HG03135 (cell line): ENCODE measurements at regions not wholly inside any gene's neighbourhood (a gene's known extent, or its start where the extent isn't known, plus 50 kb on each side); places are given as distances from the start of the nearest gene placed in this dataset.

Experiments used
- ATAC-seq: cut with Tn5 transposase; IDR thresholded peaks from one replicate; pipeline ENCODE4 v1.9.1; 2021; ENCODE audit warnings: mild to moderate bottlenecking, moderate library complexity; ENCODE audit not compliant: unreplicated experiment

GRCh38 chr3:3633761-3634160 lies 165.5 kb upstream of the LRRN1 start:
- no peak for ATAC-seq

GRCh38 chr3:3632449-3632848 lies 166.8 kb upstream of the LRRN1 start:
- no peak for ATAC-seq

GRCh38 chr3:3631114-3631513 lies 168.1 kb upstream of the LRRN1 start:
- no peak for ATAC-seq

DNA sequence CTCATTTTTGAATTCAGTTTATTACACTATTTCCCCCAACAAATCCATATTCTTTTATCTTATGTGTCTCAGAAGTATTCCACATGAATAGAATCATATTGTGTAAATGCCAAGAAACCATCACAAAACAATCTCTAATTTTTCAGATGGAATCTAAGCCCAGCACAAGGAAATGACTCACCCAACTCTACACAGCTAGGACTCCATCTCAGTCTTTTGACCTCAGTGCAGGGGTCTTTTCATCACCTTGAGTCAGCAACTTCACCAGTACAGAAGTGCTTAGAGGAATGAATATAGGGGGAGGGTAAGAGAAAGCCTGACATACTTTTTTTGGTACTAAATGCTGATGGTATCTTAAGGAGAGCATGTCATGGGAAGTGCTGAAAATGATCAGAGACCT lies 169.3 kb upstream of the LRRN1 start:
- no peak for ATAC-seq

GRCh38 chr3:3628676-3629328 lies 170.4 kb upstream of the LRRN1 start:
- ATAC-seq: peak; percentile 79

- no peak for ATAC-seq
These were observed 172.1 kb upstream of the LRRN1 start for GRCh38 chr3:3627114-3627513.

- no peak for ATAC-seq
These were observed 173.5 kb upstream of the LRRN1 start for GRCh38 chr3:3625544-3626271.

DNA sequence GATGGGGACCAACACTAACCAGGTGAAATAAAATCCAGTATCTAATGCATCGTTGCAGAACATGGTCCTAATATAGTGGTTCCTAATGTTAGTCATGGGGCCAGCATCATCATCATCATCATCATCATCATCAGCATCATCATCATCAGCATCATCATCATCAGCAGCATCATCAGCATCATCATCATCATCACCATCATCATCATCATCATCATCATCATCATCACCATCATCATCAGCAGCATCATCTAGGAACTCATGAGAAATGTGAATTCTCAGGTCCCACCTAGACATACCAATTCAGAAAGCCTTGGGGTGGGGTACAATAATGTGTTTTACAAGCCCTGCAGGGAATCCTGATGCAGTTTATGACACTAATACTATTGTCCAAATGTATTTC lies 179.4 kb upstream of the LRRN1 start:
- ATAC-seq: no peak

DNA sequence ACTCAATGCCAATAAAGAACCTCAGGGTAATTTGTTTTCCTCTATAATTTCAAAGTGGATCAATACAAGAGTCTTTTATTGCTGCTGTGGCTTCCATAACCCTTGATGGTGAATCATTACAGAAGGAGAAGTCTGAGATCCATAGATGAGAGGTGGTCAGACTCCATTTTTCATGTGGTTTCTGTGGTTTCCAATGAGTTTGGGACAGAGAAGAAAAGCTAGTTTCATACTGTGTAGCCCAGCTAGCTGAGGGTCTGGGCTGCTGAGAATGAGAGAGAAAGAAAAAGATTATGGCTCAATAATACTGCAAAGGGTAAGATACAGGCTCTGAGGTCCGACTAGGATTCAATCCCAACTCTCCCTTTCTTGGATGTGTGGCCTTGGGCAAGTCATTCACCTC lies 180.6 kb upstream of the LRRN1 start:
- ATAC-seq: no peak

DNA sequence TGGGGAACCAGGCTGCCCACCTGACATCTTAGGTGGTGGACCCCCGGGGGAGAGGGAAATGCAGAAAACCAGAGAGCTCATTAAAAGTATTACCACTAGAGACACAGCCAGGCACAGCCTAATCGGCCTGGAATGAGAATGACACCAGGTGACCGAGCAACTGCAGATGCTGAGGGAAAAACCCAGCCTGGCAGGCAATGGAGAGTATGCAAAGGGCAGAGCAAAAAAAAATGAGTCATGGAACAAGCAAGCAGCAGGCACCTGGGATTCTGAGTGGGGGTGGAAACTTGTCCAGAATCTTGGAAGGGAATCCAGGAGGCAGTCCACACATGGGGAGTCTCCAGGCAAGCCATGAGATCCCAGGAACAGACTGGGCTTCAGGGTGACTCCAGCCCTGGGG lies 183.7 kb upstream of the LRRN1 start:
- ATAC-seq: no peak

DNA sequence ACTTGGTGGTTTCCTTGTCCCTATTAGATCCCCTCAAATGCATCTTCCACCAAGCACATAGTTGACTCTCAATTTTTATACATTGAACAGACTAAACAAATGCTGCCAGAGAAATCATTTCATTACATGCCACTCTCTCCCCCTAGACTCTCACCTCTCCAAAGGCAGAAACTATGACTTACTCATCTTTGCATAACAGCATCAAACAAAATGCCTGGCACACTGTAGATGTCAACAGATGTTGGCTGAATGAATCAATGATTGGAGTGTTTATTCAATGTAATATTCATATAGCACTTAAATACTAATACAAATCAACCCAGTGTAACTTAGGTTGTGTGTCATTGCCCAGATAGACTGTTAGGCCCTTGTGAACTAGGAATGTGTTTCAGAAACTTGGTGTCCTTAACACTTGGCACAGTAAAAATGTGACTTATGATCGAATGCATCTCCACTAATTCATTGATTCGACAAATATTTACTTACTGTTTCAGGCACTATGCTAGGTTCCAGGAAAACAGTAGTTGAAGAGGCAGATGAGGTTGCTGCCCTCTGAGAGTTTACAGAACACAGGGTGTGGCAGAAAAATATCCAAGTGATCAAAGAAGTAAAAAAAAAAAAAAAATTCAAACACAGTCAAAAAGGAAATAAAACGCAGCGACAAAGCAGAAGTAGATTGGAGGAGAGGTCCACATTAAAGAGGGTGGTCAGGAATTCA lies 188.5 kb upstream of the LRRN1 start:
- no peak for ATAC-seq

DNA sequence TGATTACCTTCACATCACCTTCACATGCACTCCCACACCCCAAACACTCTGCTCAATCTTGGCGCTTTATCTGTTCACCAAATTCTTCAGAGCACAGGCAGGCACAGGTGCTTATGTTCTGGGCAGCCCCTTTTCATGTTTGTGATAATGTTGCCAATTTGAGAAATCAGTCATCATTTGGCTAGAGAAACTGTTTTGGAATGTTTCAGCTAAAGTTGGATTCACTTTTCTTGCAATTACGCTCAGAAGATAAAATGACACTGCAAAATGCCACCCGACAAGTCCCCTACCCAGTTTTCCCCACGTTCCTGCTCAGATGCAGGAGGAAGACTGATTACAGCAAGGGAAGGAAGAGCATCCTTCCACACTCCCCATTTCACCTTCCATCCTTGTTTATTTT lies 192.9 kb upstream of the LRRN1 start:
- no peak for ATAC-seq

GRCh38 chr3:3605226-3605625 lies 194.0 kb upstream of the LRRN1 start:
- ATAC-seq: no peak

GRCh38 chr3:3603351-3603750 lies 195.9 kb upstream of the LRRN1 start:
- no peak for ATAC-seq

GRCh38 chr3:3600665-3601340 lies 198.4 kb upstream of the LRRN1 start:
- ATAC-seq: no peak

GRCh38 chr3:3599016-3599415 lies 200.2 kb upstream of the LRRN1 start:
- no peak for ATAC-seq

GRCh38 chr3:3594986-3595385 lies 204.2 kb upstream of the LRRN1 start:
- no peak for ATAC-seq

GRCh38 chr3:3589715-3590130 lies 209.5 kb upstream of the LRRN1 start:
- peak; percentile 76 for ATAC-seq

DNA sequence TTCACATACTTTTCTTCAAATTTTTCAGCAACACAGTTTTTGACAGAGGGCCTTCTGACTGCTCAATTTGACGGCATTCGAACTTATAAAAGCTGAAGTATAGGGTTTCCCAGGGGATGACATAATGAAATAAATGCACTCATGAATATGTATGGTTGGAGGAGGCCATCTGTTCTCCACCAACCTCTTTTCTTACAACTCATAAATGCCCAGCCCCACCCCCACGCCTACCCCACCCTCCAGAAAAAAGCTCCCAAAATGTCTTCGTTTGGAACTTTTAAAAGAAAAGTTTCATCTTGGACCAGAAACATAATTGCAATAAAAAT lies 211.6 kb upstream of the LRRN1 start:
- ATAC-seq: no peak

- no peak for ATAC-seq
These were observed 212.2 kb upstream of the LRRN1 start for GRCh38 chr3:3586843-3587646.

DNA sequence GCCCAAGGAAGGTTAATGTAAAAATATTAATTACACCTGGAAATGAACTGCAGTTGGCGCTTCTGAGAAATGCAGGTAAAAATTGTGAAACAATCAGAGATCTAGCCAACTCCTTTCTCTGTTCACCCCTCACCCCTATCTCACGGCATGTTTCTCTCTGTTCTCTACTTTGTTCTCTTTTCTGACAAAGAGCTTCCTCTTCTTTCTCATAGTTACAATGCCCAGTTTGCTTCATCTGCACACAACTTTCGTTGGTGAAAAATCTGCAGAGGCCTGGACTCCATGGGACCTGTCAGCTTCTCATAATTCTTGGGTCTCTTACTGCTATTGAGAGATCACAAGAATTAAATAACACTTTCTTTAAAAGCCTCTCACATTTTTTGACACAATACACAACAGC lies 212.9 kb upstream of the LRRN1 start:
- no peak for ATAC-seq
